AG10803 (cell line): ENCODE measurements at regions not wholly inside any gene's neighbourhood (a gene's known extent, or its start where the extent isn't known, plus 50 kb on each side); places are given as distances from the start of the nearest gene placed in this dataset.
A peak's percentile ranks its signal among the peaks of the same experiment; 100 is the strongest.

Source experiments
- DNase-seq: peaks from one replicate; pipeline ENCODE4 v3.0.0; 2010; ENCODE audit warnings: low read depth
- H3K4me3 ChIP-seq: 2 replicates; pipeline ENCODE4 v1.5.1; 2011; ENCODE audit warnings: mild to moderate bottlenecking, low read length, control low read depth
- CTCF ChIP-seq: conservative IDR thresholded peaks from 2 replicates; pipeline ENCODE4 v1.5.1; 2011; ENCODE audit warnings: mild to moderate bottlenecking, low read length, control low read depth, inconsistent platforms

- peak; percentile 20 for DNase-seq
- no peak overlapping the region for H3K4me3 ChIP-seq
- no peak for TF ChIP-seq CTCF
Observed at GRCh38 chr13:59086147-59086546, 1077.6 kb downstream of the DIAPH3 start.

GRCh38 chr13:59088716-59089115 lies 1075.0 kb downstream of the DIAPH3 start:
- DNase-seq = no peak
- no peak for TF ChIP-seq CTCF
- no peak overlapping the region for H3K4me3 ChIP-seq

GRCh38 chr13:59094181-59094580 lies 1069.5 kb downstream of the DIAPH3 start:
- no peak for DNase-seq
- TF ChIP-seq CTCF = no peak
- H3K4me3 ChIP-seq = no peak overlapping the region

GRCh38 chr13:59099182-59099974 lies 1064.3 kb downstream of the DIAPH3 start:
- TF ChIP-seq CTCF = no peak
- no peak for DNase-seq
- H3K4me3 ChIP-seq = no peak overlapping the region

- DNase-seq = peak; percentile 31
- H3K4me3 ChIP-seq = no peak overlapping the region
- TF ChIP-seq CTCF = no peak
Observed at GRCh38 chr13:59103004-59103768, 1060.5 kb downstream of the DIAPH3 start.

- H3K4me3 ChIP-seq = no peak overlapping the region
- peak; percentile 51 for DNase-seq
- TF ChIP-seq CTCF = no peak
Observed at GRCh38 chr13:59111751-59112171, 1052.0 kb downstream of the DIAPH3 start.

GRCh38 chr13:59112221-59112718 lies 1051.5 kb downstream of the DIAPH3 start:
- H3K4me3 ChIP-seq = no peak overlapping the region
- no peak for TF ChIP-seq CTCF
- DNase-seq = peak; percentile 74
